BE2C (cell line): ENCODE measurements at regions not wholly inside any gene's neighbourhood (a gene's known extent, or its start where the extent isn't known, plus 50 kb on each side); places are given as distances from the start of the nearest gene placed in this dataset.
A peak's percentile ranks its signal among the peaks of the same experiment; 100 is the strongest.

Source experiments
- DNase-seq: peaks from one replicate; pipeline ENCODE4 v3.0.0-alpha.2; 2020
- H3K27me3 ChIP-seq: fragments of 250-450 bp; sonication (Bioruptor Pico); 2 replicates; pipeline ENCODE4 v1.5.1; 2020; ENCODE audit warnings: mild to moderate bottlenecking
- H3K36me3 ChIP-seq: fragments of 250-450 bp; sonication (Bioruptor Pico); 2 replicates; pipeline ENCODE4 v1.5.1; 2020; ENCODE audit warnings: mild to moderate bottlenecking
- H3K4me1 ChIP-seq: fragments of 250-450 bp; sonication (Bioruptor Pico); 2 replicates; pipeline ENCODE4 v1.5.1; 2020
- H3K4me3 ChIP-seq: 2 replicates; pipeline ENCODE4 v1.5.1; 2011; ENCODE audit warnings: low read depth, low read length
- H3K9me3 ChIP-seq: fragments of 250-450 bp; sonication (Bioruptor Pico); 2 replicates; pipeline ENCODE4 v1.5.1; 2020
- TF ChIP-seq, protein P1 (sequence below): IDR thresholded peaks from 2 replicates; pipeline ENCODE4 v1.5.1; 2012; ENCODE audit warnings: mild to moderate bottlenecking, low read depth, low read length

DNA sequence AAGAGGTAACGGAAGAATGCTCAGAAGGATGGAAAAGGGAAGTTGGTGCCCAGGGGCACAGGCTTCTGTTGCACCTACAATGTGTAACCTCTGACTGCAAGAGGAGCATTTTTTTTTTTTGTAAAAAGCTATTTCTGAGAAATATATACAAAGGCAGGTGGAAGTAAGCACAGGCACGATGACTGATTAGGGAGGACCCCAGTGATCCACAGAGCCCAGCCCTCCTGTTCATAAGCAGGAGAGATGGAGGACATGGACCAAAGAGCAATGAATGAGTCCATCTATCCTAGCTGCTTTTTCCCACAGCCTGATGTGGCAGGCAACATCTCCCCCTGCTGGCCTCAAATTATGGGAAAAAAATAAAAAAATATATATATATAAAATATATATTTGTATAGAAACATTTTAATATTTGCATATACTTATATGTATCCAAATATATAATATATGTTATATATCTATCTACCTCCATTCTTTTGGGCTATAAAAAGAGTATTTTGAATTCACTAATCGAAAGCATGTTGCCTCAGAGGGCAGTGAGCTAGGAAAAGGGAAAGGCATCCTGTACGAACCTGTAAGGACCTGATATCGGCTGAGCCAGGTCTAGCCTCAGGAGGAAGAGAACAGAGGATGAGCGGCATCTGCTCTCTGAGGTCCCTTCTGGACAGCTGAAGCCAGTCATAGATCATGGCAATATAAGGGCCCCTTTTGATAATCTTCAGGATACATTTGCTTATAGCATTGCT, 166.0 kb upstream of the STK17B start:
- DNase-seq, result no peak
- Histone ChIP-seq H3K4me3 (no peak overlapping the region), H3K9me3 (no peaks in the 10 kb centered on the region), H3K4me1 (peaks cover under 1% of the 10 kb centered on the region), H3K27me3 (no peaks in the 10 kb centered on the region), H3K36me3 (no peaks in the 10 kb centered on the region)
- TF ChIP-seq, protein P1, sequence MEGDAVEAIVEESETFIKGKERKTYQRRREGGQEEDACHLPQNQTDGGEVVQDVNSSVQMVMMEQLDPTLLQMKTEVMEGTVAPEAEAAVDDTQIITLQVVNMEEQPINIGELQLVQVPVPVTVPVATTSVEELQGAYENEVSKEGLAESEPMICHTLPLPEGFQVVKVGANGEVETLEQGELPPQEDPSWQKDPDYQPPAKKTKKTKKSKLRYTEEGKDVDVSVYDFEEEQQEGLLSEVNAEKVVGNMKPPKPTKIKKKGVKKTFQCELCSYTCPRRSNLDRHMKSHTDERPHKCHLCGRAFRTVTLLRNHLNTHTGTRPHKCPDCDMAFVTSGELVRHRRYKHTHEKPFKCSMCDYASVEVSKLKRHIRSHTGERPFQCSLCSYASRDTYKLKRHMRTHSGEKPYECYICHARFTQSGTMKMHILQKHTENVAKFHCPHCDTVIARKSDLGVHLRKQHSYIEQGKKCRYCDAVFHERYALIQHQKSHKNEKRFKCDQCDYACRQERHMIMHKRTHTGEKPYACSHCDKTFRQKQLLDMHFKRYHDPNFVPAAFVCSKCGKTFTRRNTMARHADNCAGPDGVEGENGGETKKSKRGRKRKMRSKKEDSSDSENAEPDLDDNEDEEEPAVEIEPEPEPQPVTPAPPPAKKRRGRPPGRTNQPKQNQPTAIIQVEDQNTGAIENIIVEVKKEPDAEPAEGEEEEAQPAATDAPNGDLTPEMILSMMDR, result peak; percentile 44

- Histone ChIP-seq H3K4me1 (no peaks in the 10 kb centered on the region), H3K9me3 (no peaks in the 10 kb centered on the region), H3K27me3 (no peaks in the 10 kb centered on the region), H3K36me3 (no peaks in the 10 kb centered on the region), H3K4me3 (no peak overlapping the region)
- TF ChIP-seq, protein P1, result no peak
- DNase-seq, result no peak
Observed at GRCh38 chr2:196338440-196338839, 167.1 kb upstream of the STK17B start.

GRCh38 chr2:196341277-196341841, 170.0 kb upstream of the STK17B start:
- Histone ChIP-seq H3K4me3 (no peak overlapping the region), H3K4me1 (no peaks in the 10 kb centered on the region), H3K9me3 (no peaks in the 10 kb centered on the region), H3K27me3 (no peaks in the 10 kb centered on the region), H3K36me3 (no peaks in the 10 kb centered on the region)
- TF ChIP-seq, protein P1, result no peak
- DNase-seq, result no peak

- Histone ChIP-seq H3K9me3 (no peaks in the 10 kb centered on the region), H3K4me3 (no peak overlapping the region), H3K27me3 (no peaks in the 10 kb centered on the region), H3K36me3 (no peaks in the 10 kb centered on the region), H3K4me1 (no peaks in the 10 kb centered on the region)
- TF ChIP-seq, protein P1, result no peak
- no peak for DNase-seq
Observed at GRCh38 chr2:196344397-196344796, 173.0 kb upstream of the STK17B start.

DNA sequence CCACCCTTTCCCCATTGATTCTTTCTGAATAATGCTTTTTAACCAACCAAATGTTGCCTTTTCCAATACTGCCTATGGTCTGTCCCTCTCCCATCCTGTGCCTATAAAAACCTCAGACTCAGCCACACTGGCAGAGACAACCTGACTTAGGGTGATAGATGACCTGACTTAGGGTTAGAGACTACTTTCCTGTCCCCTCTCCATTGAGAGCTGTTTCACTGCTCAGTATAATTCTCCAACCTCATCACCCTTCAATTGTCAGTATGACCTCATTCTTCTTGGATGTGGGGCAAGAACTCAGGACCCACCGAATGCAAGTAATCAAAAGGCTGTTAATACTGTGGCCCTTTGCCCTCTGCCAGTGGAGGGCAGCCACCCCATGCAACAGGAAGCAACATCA, 182.3 kb upstream of the STK17B start:
- Histone ChIP-seq H3K36me3 (no peaks in the 10 kb centered on the region), H3K27me3 (no peaks in the 10 kb centered on the region), H3K9me3 (no peaks in the 10 kb centered on the region), H3K4me3 (no peak overlapping the region), H3K4me1 (no peaks in the 10 kb centered on the region; the same call in 1 of the 2 replicates)
- no peak for DNase-seq
- TF ChIP-seq, protein P1, result no peak

- no peaks in the 10 kb centered on the region for H3K36me3 ChIP-seq
- no peaks in the 10 kb centered on the region; the same call in 1 of the 2 replicates for H3K4me1 ChIP-seq
- TF ChIP-seq, protein P1, result no peak
- H3K4me3 ChIP-seq, result no peak overlapping the region
- no peaks in the 10 kb centered on the region for H3K9me3 ChIP-seq
- no peaks in the 10 kb centered on the region for H3K27me3 ChIP-seq
- no peak for DNase-seq
Observed at GRCh38 chr2:196354186-196354585, 182.8 kb upstream of the STK17B start.
